WTC11 (cell line): ENCODE measurements at regions not wholly inside any gene's neighbourhood (a gene's known extent, or its start where the extent isn't known, plus 50 kb on each side); places are given as distances from the start of the nearest gene placed in this dataset.

Experiments used
- ATAC-seq: fragments of 200-7000 bp; cut with Tn5 transposase; 2 replicates; pipeline ENCODE4 v1.10.0; 2021; ENCODE audit warnings: mild to moderate bottlenecking, moderate library complexity
- CTCF ChIA-PET: fragments of 300-600 bp; sonication (Branson Sonifier 250); formaldehyde crosslinking; loops from one replicate; lab custom pipeline; 2021; ENCODE audit warnings: antibody characterized with exemption; lab: Charles Lee
- POLR2A ChIA-PET: fragments of 350-600 bp; sonication (Branson Sonifier 250); formaldehyde crosslinking; loops from one replicate; lab custom pipeline; 2021; ENCODE audit warnings: antibody characterized with exemption; lab: Charles Lee
- DNase-seq: peaks from one replicate; pipeline ENCODE4 v3.0.0; 2021; ENCODE audit warnings: low spot score
- H3K27ac Mint-ChIP-seq: 2 replicates; pipeline ENCODE4 v1.8.0; 2021; ENCODE audit warnings: mixed read lengths
- H3K27me3 Mint-ChIP-seq: 2 replicates; pipeline ENCODE4 v1.8.0; 2021; ENCODE audit warnings: low read depth, mild to moderate bottlenecking, moderate library complexity, mixed read lengths
- H3K36me3 Mint-ChIP-seq: 2 replicates; pipeline ENCODE4 v1.8.0; 2021; ENCODE audit warnings: mixed read lengths
- H3K4me1 Mint-ChIP-seq: 2 replicates; pipeline ENCODE4 v1.8.0; 2022; ENCODE audit warnings: mixed read lengths
- H3K4me3 Mint-ChIP-seq: 2 replicates; pipeline ENCODE4 v1.8.0; 2021; ENCODE audit warnings: mild to moderate bottlenecking, moderate library complexity, mixed read lengths
- H3K9me3 Mint-ChIP-seq: 2 replicates; pipeline ENCODE4 v1.8.0; 2021; ENCODE audit warnings: mixed read lengths
- ATF2 ChIP-seq: sonication (generic); formaldehyde crosslinking; IDR thresholded peaks from 2 replicates; pipeline ENCODE4 v1.8.1; 2022; ENCODE audit warnings: low read depth, missing genetic modification reagents, borderline replicate concordance
- ESRRA ChIP-seq: sonication (generic); formaldehyde crosslinking; IDR thresholded peaks from 2 replicates; pipeline ENCODE4 v1.8.1; 2022; ENCODE audit warnings: mild to moderate bottlenecking, missing genetic modification reagents, borderline replicate concordance
- FOXK1 ChIP-seq: sonication (generic); formaldehyde crosslinking; IDR thresholded peaks from 2 replicates; pipeline ENCODE4 v1.8.0; 2022; ENCODE audit warnings: mild to moderate bottlenecking, moderate library complexity, missing genetic modification reagents
- JUN ChIP-seq: sonication (generic); formaldehyde crosslinking; IDR thresholded peaks from 2 replicates; pipeline ENCODE4 v1.8.0; 2023; ENCODE audit warnings: mild to moderate bottlenecking, missing genetic modification reagents
- NFE2L1 ChIP-seq: sonication (generic); formaldehyde crosslinking; IDR thresholded peaks from 2 replicates; pipeline ENCODE4 v1.8.1; 2023; ENCODE audit warnings: missing genetic modification reagents
- NR2C2 ChIP-seq: sonication (generic); formaldehyde crosslinking; IDR thresholded peaks from 2 replicates; pipeline ENCODE4 v1.8.0; 2022; ENCODE audit warnings: mild to moderate bottlenecking, missing genetic modification reagents
- OVOL2 ChIP-seq: fragments of 250-450 bp; sonication (Bioruptor Pico); IDR thresholded peaks from 2 replicates; pipeline ENCODE4 v1.9.0; 2021; ENCODE audit warnings: mild to moderate bottlenecking, borderline replicate concordance
- PRDM15 ChIP-seq: sonication (generic); formaldehyde crosslinking; IDR thresholded peaks from 2 replicates; pipeline ENCODE4 v1.8.0; 2022; ENCODE audit warnings: missing genetic modification reagents
- PRRX2 ChIP-seq: fragments of 250-450 bp; sonication (Bioruptor Pico); IDR thresholded peaks from 2 replicates; pipeline ENCODE4 v1.8.0; 2021; ENCODE audit warnings: mild to moderate bottlenecking
- RELA ChIP-seq: sonication (generic); formaldehyde crosslinking; IDR thresholded peaks from 2 replicates; pipeline ENCODE4 v1.8.1; 2022; ENCODE audit warnings: missing genetic modification reagents, mild to moderate bottlenecking, borderline replicate concordance
- SMAD4 ChIP-seq: sonication (generic); formaldehyde crosslinking; IDR thresholded peaks from 2 replicates; pipeline ENCODE4 v1.8.0; 2022; ENCODE audit warnings: mild to moderate bottlenecking, missing genetic modification reagents
- SP1 ChIP-seq: sonication (generic); formaldehyde crosslinking; conservative IDR thresholded peaks from 2 replicates; pipeline ENCODE4 v1.8.1; 2022; ENCODE audit warnings: missing genetic modification reagents
- STAT6 ChIP-seq: sonication (generic); formaldehyde crosslinking; conservative IDR thresholded peaks from 2 replicates; pipeline ENCODE4 v1.8.1; 2023; ENCODE audit warnings: mild to moderate bottlenecking, low read depth, missing genetic modification reagents, moderate library complexity
- TCF7 ChIP-seq: sonication (generic); formaldehyde crosslinking; IDR thresholded peaks from 2 replicates; pipeline ENCODE4 v1.8.0; 2022; ENCODE audit warnings: mild to moderate bottlenecking, low read depth, missing genetic modification reagents, moderate library complexity
- TEAD1 ChIP-seq: sonication (generic); formaldehyde crosslinking; IDR thresholded peaks from 2 replicates; pipeline ENCODE4 v1.8.0; 2022; ENCODE audit warnings: mild to moderate bottlenecking, missing genetic modification reagents
- TEAD4 ChIP-seq: sonication (generic); formaldehyde crosslinking; IDR thresholded peaks from 2 replicates; pipeline ENCODE4 v1.8.0; 2022; ENCODE audit warnings: mild to moderate bottlenecking, missing genetic modification reagents
- ZNF263 ChIP-seq: sonication (generic); formaldehyde crosslinking; IDR thresholded peaks from 2 replicates; pipeline ENCODE4 v1.8.1; 2022; ENCODE audit warnings: low read depth, mild to moderate bottlenecking, moderate library complexity, missing genetic modification reagents
- ZNF396 ChIP-seq: fragments of 250-450 bp; sonication (Bioruptor Pico); IDR thresholded peaks from 2 replicates; pipeline ENCODE4 v1.8.0; 2021; ENCODE audit warnings: mild to moderate bottlenecking, moderate library complexity, borderline replicate concordance
- TF ChIP-seq, protein P1 (sequence below): sonication (generic); formaldehyde crosslinking; IDR thresholded peaks from 2 replicates; pipeline ENCODE4 v1.8.1; 2023; ENCODE audit warnings: mild to moderate bottlenecking, moderate library complexity, missing genetic modification reagents
- TF ChIP-seq, protein P2 (sequence below): fragments of 250-450 bp; sonication (Bioruptor Pico); IDR thresholded peaks from 2 replicates; pipeline ENCODE4 v1.9.0; 2021; ENCODE audit warnings: mild to moderate bottlenecking

DNA sequence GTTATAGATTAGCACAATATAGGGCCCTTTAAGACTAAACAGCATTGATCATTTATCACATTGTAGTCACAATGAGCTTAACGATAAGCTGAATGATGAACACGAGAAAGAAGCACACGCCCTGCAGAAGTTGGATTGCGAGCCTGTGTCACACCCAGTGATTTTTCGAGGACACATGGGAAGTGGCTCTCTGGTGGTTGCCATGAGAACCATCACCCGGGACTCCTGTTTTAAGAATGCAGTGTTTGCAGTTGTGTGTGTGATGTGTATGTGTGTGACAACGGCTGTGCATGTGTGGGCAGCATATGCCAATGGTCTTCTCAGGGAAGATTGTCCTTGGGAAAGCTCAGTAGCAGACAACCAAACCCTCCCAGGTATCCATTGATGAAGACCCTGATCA lies 69.2 kb downstream of the PDCL3 start:
- H3K9me3 Mint-ChIP-seq = no peaks in the 10 kb centered on the region
- CTCF ChIA-PET = interaction anchor here (0.7 kb wide), 1 partner anchor 37 kb away, joined by 3 read pairs; no protein-coding TSS in a partner anchor
- no peak overlapping the region for H3K27ac Mint-ChIP-seq
- POLR2A ChIA-PET = no interaction called here
- no peaks in the 10 kb centered on the region for H3K27me3 Mint-ChIP-seq
- TF ChIP-seq, protein P1, sequence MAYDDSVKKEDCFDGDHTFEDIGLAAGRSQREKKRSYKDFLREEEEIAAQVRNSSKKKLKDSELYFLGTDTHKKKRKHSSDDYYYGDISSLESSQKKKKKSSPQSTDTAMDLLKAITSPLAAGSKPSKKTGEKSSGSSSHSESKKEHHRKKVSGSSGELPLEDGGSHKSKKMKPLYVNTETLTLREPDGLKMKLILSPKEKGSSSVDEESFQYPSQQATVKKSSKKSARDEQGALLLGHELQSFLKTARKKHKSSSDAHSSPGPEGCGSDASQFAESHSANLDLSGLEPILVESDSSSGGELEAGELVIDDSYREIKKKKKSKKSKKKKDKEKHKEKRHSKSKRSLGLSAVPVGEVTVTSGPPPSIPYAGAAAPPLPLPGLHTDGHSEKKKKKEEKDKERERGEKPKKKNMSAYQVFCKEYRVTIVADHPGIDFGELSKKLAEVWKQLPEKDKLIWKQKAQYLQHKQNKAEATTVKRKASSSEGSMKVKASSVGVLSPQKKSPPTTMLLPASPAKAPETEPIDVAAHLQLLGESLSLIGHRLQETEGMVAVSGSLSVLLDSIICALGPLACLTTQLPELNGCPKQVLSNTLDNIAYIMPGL = no peak
- TF ChIP-seq RELA (CRISPR knock-in tag) = no peak
- ATAC-seq (no peak), DNase-seq (no peak)
- H3K36me3 Mint-ChIP-seq = no peaks in the 10 kb centered on the region
- no peak overlapping the region for H3K4me3 Mint-ChIP-seq
- peaks cover 14% of the 10 kb centered on the region for H3K4me1 Mint-ChIP-seq

DNA sequence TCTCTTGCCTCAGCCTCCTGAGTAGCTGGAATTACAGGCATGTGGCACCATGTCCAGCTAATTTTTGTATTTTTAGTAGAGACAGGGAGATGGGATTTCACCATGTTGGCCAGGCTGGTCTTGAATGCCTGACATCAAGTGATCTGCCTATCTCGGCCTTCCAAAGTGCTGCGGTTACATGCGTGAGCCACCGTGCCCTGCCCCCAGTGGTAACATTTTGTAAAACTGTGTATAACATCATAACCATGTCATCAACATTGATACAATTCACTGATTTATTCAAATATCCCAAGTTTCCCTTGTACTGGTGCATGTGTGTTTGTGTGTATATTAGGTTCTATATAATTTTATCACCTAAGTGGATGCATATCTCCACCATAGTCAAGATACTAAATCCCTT lies 70.0 kb downstream of the PDCL3 start:
- Mint-ChIP-seq H3K36me3 (no peaks in the 10 kb centered on the region), H3K4me1 (peaks cover 17% of the 10 kb centered on the region), H3K27ac (no peak overlapping the region), H3K27me3 (no peaks in the 10 kb centered on the region), H3K9me3 (no peaks in the 10 kb centered on the region), H3K4me3 (no peak overlapping the region)
- ChIA-PET CTCF (no interaction called here), POLR2A (no interaction called here)
- TF ChIP-seq TEAD4 (no peak), PRRX2 (CRISPR knock-in tag) (no peak), ZNF263 (CRISPR knock-in tag) (no peak), SMAD4 (CRISPR knock-in tag) (no peak), PRDM15 (CRISPR knock-in tag) (no peak), ZNF396 (CRISPR knock-in tag) (no peak), JUN (CRISPR knock-in tag) (no peak), TCF7 (CRISPR knock-in tag) (no peak), ATF2 (CRISPR knock-in tag) (no peak), ESRRA (CRISPR knock-in tag) (no peak), STAT6 (no peak), SP1 (CRISPR knock-in tag) (no peak), NFE2L1 (no peak), FOXK1 (CRISPR knock-in tag) (no peak), OVOL2 (no peak), TEAD1 (CRISPR knock-in tag) (no peak), NR2C2 (CRISPR knock-in tag) (no peak)
- TF ChIP-seq, protein P2, sequence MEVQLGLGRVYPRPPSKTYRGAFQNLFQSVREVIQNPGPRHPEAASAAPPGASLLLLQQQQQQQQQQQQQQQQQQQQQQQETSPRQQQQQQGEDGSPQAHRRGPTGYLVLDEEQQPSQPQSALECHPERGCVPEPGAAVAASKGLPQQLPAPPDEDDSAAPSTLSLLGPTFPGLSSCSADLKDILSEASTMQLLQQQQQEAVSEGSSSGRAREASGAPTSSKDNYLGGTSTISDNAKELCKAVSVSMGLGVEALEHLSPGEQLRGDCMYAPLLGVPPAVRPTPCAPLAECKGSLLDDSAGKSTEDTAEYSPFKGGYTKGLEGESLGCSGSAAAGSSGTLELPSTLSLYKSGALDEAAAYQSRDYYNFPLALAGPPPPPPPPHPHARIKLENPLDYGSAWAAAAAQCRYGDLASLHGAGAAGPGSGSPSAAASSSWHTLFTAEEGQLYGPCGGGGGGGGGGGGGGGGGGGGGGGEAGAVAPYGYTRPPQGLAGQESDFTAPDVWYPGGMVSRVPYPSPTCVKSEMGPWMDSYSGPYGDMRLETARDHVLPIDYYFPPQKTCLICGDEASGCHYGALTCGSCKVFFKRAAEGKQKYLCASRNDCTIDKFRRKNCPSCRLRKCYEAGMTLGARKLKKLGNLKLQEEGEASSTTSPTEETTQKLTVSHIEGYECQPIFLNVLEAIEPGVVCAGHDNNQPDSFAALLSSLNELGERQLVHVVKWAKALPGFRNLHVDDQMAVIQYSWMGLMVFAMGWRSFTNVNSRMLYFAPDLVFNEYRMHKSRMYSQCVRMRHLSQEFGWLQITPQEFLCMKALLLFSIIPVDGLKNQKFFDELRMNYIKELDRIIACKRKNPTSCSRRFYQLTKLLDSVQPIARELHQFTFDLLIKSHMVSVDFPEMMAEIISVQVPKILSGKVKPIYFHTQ = no peak
- ATAC-seq = no peak
- no peak for DNase-seq
